Neural cell (in vitro differentiated cells): ENCODE measurements at regions not wholly inside any gene's neighbourhood (a gene's known extent, or its start where the extent isn't known, plus 50 kb on each side); places are given as distances from the start of the nearest gene placed in this dataset.

ENCODE experiments used
- POLR2AphosphoS5 ChIP-seq: IDR thresholded peaks from 2 replicates; pipeline ENCODE4 v1.6.1; 2012
- TF ChIP-seq, protein P1 (sequence below): fragments of 450-650 bp; IDR thresholded peaks from 2 replicates; pipeline ENCODE4 v1.5.1; 2014; ENCODE audit warnings: antibody characterized with exemption, mild to moderate bottlenecking, moderate library complexity; ENCODE audit not compliant: poor library complexity, severe bottlenecking
- TF ChIP-seq, protein P2 (sequence below): IDR thresholded peaks from 2 replicates; pipeline ENCODE4 v1.6.1; 2012; ENCODE audit warnings: borderline replicate concordance

DNA sequence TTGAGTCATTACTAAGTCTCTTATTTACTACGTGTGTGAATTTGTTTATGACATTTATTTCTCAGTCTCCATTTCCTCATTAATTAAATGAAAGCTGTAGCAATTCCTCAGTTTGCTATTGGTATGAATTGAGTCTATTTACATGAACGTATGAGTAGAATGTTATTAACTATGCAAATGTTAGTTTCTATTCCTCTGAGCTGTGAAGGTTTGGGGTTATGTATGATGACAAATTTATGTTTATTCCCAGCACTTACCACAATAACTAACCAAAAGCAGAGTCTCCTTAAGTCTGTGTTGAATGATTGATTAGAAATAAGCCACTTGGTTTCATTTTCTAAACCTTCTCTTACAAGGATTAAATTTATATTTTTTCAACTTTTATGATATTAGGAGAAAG is 1340.9 kb downstream of the FSCB start:
- TF ChIP-seq, protein P1, sequence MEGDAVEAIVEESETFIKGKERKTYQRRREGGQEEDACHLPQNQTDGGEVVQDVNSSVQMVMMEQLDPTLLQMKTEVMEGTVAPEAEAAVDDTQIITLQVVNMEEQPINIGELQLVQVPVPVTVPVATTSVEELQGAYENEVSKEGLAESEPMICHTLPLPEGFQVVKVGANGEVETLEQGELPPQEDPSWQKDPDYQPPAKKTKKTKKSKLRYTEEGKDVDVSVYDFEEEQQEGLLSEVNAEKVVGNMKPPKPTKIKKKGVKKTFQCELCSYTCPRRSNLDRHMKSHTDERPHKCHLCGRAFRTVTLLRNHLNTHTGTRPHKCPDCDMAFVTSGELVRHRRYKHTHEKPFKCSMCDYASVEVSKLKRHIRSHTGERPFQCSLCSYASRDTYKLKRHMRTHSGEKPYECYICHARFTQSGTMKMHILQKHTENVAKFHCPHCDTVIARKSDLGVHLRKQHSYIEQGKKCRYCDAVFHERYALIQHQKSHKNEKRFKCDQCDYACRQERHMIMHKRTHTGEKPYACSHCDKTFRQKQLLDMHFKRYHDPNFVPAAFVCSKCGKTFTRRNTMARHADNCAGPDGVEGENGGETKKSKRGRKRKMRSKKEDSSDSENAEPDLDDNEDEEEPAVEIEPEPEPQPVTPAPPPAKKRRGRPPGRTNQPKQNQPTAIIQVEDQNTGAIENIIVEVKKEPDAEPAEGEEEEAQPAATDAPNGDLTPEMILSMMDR, result no peak
- no peak for TF ChIP-seq POLR2AphosphoS5
- TF ChIP-seq, protein P2, sequence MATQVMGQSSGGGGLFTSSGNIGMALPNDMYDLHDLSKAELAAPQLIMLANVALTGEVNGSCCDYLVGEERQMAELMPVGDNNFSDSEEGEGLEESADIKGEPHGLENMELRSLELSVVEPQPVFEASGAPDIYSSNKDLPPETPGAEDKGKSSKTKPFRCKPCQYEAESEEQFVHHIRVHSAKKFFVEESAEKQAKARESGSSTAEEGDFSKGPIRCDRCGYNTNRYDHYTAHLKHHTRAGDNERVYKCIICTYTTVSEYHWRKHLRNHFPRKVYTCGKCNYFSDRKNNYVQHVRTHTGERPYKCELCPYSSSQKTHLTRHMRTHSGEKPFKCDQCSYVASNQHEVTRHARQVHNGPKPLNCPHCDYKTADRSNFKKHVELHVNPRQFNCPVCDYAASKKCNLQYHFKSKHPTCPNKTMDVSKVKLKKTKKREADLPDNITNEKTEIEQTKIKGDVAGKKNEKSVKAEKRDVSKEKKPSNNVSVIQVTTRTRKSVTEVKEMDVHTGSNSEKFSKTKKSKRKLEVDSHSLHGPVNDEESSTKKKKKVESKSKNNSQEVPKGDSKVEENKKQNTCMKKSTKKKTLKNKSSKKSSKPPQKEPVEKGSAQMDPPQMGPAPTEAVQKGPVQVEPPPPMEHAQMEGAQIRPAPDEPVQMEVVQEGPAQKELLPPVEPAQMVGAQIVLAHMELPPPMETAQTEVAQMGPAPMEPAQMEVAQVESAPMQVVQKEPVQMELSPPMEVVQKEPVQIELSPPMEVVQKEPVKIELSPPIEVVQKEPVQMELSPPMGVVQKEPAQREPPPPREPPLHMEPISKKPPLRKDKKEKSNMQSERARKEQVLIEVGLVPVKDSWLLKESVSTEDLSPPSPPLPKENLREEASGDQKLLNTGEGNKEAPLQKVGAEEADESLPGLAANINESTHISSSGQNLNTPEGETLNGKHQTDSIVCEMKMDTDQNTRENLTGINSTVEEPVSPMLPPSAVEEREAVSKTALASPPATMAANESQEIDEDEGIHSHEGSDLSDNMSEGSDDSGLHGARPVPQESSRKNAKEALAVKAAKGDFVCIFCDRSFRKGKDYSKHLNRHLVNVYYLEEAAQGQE, result no peak
